CD4-positive, alpha-beta memory T cell (primary cell): ENCODE measurements at regions not wholly inside any gene's neighbourhood (a gene's known extent, or its start where the extent isn't known, plus 50 kb on each side); places are given as distances from the start of the nearest gene placed in this dataset.
A peak's percentile ranks its signal among the peaks of the same experiment; 100 is the strongest.

ENCODE experiments used
- CTCF ChIA-PET: fragments of 350-600 bp; sonication (Branson Sonifier 250); formaldehyde crosslinking; loops from one replicate; lab custom pipeline; 2021; ENCODE audit warnings: inconsistent platforms; ENCODE audit not compliant: partially characterized antibody; lab: Charles Lee
- POLR2A ChIA-PET: fragments of 350-600 bp; sonication (Branson Sonifier 250); formaldehyde crosslinking; loops from one replicate; lab custom pipeline; 2021; ENCODE audit not compliant: partially characterized antibody; lab: Charles Lee
- DNase-seq, 5 donors: peaks; one replicate each; pipeline versions ENCODE4 v3.0.0 to v3.0.0-alpha.2; 2020 to 2022; ENCODE audit warnings: mixed read lengths in 1 of 5
- H3K27ac ChIP-seq: one replicate; pipeline ENCODE4 v1.7.0; 2013; ENCODE audit warnings: low read depth, low read length
- H3K27me3 ChIP-seq: 2 replicates; pipeline ENCODE4 v1.7.0; 2013; ENCODE audit warnings: mild to moderate bottlenecking, low read length, moderate library complexity; ENCODE audit not compliant: insufficient read depth
- H3K36me3 ChIP-seq: 2 replicates; pipeline ENCODE4 v1.7.0; 2013; ENCODE audit warnings: mild to moderate bottlenecking, low read length, moderate library complexity; ENCODE audit not compliant: insufficient read depth
- H3K4me1 ChIP-seq: 2 replicates; pipeline ENCODE4 v1.7.0; 2013; ENCODE audit warnings: mild to moderate bottlenecking, low read length, moderate library complexity; ENCODE audit not compliant: insufficient read depth
- H3K4me3 ChIP-seq, 2 donors: one replicate each; pipeline ENCODE4 v1.7.0; 2013; ENCODE audit warnings: low read length in 2 of 2, mild to moderate bottlenecking in 1 of 2
- H3K9me3 ChIP-seq, 2 donors: one replicate each; pipeline ENCODE4 v1.7.0; 2013; ENCODE audit warnings: low read length in 2 of 2, control low read depth in 1 of 2; ENCODE audit not compliant: control insufficient read depth in 1 of 2
- H3K27ac Mint-ChIP-seq, 7 donors: one replicate each; pipeline ENCODE4 v1.8.0; 2020 to 2021; ENCODE audit warnings: mixed read lengths in 7 of 7, mild to moderate bottlenecking in 6 of 7, inconsistent platforms in 3 of 7, moderate library complexity in 3 of 7
- H3K27me3 Mint-ChIP-seq, 2 donors: one replicate each; pipeline ENCODE4 v1.8.0; 2020 to 2021; ENCODE audit warnings: mixed read lengths in 2 of 2
- H3K36me3 Mint-ChIP-seq, 2 donors: one replicate each; pipeline ENCODE4 v1.8.0; 2020 to 2021; ENCODE audit warnings: mixed read lengths in 2 of 2, inconsistent platforms in 1 of 2, mild to moderate bottlenecking in 1 of 2
- H3K4me1 Mint-ChIP-seq, 4 donors: one replicate each; pipeline ENCODE4 v1.8.0; 2020 to 2021; ENCODE audit warnings: mixed read lengths in 4 of 4, mild to moderate bottlenecking in 1 of 4
- H3K4me3 Mint-ChIP-seq, 8 donors: one replicate each; pipeline ENCODE4 v1.8.0; 2020 to 2021; ENCODE audit warnings: mixed read lengths in 8 of 8, mild to moderate bottlenecking in 7 of 8, moderate library complexity in 6 of 8, inconsistent platforms in 3 of 8
- H3K9me3 Mint-ChIP-seq, 8 donors: one replicate each; pipeline ENCODE4 v1.8.0; 2020 to 2021; ENCODE audit warnings: mixed read lengths in 8 of 8, mild to moderate bottlenecking in 5 of 8, inconsistent platforms in 3 of 8, moderate library complexity in 1 of 8
- intact Hi-C: fragments of 100-400 bp; cut with micrococcal nuclease; formaldehyde crosslinking; loops from one replicate; pipeline ENCODE4 v1.15.1; 2023

DNA sequence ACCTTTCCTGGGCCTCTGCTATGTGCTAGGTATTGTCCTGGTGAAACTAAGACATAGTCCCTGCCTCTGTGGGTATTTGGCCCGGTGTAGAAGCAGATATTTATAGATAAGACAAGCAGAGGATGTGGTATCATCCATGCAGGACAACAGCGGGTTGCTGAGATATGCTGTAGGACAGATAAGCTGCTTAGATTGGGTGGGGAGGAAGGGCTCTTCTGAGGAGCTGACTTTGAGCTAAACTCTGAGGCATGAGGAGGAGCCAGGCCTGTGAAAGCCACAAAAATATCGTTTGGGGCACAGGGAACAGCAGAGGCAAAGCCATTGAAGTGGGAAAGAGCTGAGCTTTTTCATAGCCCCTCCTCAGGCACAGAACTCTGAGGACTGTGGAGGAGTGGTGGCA, 492.5 kb upstream of the CFAP20DC start:
- no peak overlapping the region for H3K4me3 Mint-ChIP-seq
- H3K27ac ChIP-seq: no peak overlapping the region
- no peaks in the 10 kb centered on the region for H3K9me3 Mint-ChIP-seq
- no peaks in the 10 kb centered on the region for H3K27me3 ChIP-seq
- H3K4me1 Mint-ChIP-seq: peaks cover 7 to 22% (median 10%) of the 10 kb centered on the region in 4 donors
- H3K36me3 ChIP-seq: no peaks in the 10 kb centered on the region
- no peaks in the 10 kb centered on the region for H3K27me3 Mint-ChIP-seq
- H3K4me1 ChIP-seq: peaks cover 20% of the 10 kb centered on the region
- intact Hi-C loops: no loop called here
- no peak overlapping the region for H3K4me3 ChIP-seq
- ChIA-PET CTCF (interaction anchor here (1.0 to 1.3 kb wide), 2 partner anchors 15 to 33 kb away, joined by 3 to 4 read pairs; no protein-coding TSS in a partner anchor), POLR2A (no interaction called here)
- H3K9me3 ChIP-seq: no peaks in the 10 kb centered on the region
- no peak overlapping the region for H3K27ac Mint-ChIP-seq
- no peak for DNase-seq
- H3K36me3 Mint-ChIP-seq: no peaks in the 10 kb centered on the region

GRCh38 chr3:59540696-59541095, 490.9 kb upstream of the CFAP20DC start:
- Histone ChIP-seq H3K27ac (no peak overlapping the region), H3K27me3 (no peaks in the 10 kb centered on the region), H3K36me3 (no peaks in the 10 kb centered on the region), H3K9me3 (no peaks in the 10 kb centered on the region), H3K4me3 (no peak overlapping the region), H3K4me1 (peaks cover 20% of the 10 kb centered on the region)
- intact Hi-C loops: no loop called here
- no peaks in the 10 kb centered on the region for H3K9me3 Mint-ChIP-seq
- H3K27ac Mint-ChIP-seq: no peak overlapping the region
- no peaks in the 10 kb centered on the region for H3K27me3 Mint-ChIP-seq
- no peak for DNase-seq
- H3K4me1 Mint-ChIP-seq: peaks cover 7 to 22% (median 11%) of the 10 kb centered on the region in 4 donors
- no peaks in the 10 kb centered on the region for H3K36me3 Mint-ChIP-seq
- peak overlapping the region in 1 of 8 donors; percentile 18 for H3K4me3 Mint-ChIP-seq
- CTCF ChIA-PET: no interaction called here
- POLR2A ChIA-PET: no interaction called here

DNA sequence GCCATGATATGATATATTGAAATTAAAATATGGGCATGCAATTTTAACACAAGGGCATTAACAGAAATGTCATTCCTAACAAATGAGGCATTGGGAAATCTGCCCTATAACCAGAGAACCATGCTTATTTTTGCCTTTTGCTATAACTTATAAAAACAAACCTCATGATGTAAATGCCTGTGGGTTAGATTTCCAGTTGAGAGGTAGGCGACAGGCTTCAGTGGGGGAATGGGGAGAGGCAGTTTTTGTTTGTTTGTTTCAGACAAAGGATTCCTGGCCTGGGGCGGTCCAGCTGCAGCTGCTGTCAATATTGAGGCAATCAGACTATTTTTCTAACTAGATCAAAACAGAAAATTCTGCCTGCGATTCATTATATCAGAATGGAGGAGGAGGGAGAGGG, 490.4 kb upstream of the CFAP20DC start:
- peaks cover 7 to 22% (median 11%) of the 10 kb centered on the region in 4 donors for H3K4me1 Mint-ChIP-seq
- H3K9me3 Mint-ChIP-seq: no peaks in the 10 kb centered on the region
- Histone ChIP-seq H3K36me3 (no peaks in the 10 kb centered on the region), H3K9me3 (no peaks in the 10 kb centered on the region), H3K4me1 (peaks cover 20% of the 10 kb centered on the region), H3K27ac (no peak overlapping the region), H3K27me3 (no peaks in the 10 kb centered on the region), H3K4me3 (no peak overlapping the region)
- no peak overlapping the region for H3K27ac Mint-ChIP-seq
- CTCF ChIA-PET: no interaction called here
- POLR2A ChIA-PET: no interaction called here
- no peaks in the 10 kb centered on the region for H3K36me3 Mint-ChIP-seq
- H3K4me3 Mint-ChIP-seq: no peak overlapping the region
- intact Hi-C loops: no loop called here
- no peaks in the 10 kb centered on the region for H3K27me3 Mint-ChIP-seq
- DNase-seq: no peak

DNA sequence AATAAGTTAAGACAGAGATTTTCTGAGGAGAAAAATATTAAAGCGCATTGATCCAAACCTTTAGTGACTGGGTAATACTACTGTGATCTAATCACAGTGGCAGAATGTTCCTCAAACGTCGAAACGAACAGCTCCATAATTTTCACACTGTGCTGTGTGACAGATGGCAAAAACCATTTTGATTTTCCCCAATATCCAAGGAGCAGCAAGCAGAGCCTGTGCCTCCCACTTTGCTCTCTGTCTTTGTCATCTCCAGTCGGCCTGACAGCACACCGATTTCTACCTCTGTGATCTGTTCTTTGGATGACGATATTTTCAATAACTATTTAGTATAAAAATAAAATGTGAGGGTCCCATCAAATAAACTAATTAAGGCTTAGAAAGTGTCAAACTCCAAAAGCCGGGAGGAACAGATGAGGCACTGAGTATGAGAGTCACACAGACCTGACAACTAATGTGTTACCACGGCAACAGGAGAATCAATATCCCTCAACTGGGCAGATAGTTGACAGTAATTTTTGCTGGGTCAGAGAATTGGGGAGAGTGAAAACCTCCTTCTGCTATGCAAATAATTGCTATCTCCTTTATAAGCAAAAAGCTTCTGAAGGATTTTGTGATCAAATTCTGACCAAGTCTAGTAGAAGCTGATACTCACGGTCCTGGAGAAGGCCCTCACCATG, 489.1 kb upstream of the CFAP20DC start:
- Histone ChIP-seq H3K27me3 (no peaks in the 10 kb centered on the region), H3K36me3 (no peaks in the 10 kb centered on the region), H3K4me3 (no peak overlapping the region), H3K27ac (no peak overlapping the region), H3K9me3 (no peaks in the 10 kb centered on the region), H3K4me1 (peaks cover 17% of the 10 kb centered on the region)
- Mint-ChIP-seq H3K27me3 (no peaks in the 10 kb centered on the region), H3K36me3 (no peaks in the 10 kb centered on the region), H3K4me3 (no peak overlapping the region), H3K4me1 (peaks cover 7 to 22% (median 11%) of the 10 kb centered on the region in 4 donors), H3K9me3 (no peaks in the 10 kb centered on the region), H3K27ac (no peak overlapping the region)
- ChIA-PET POLR2A (no interaction called here), CTCF (no interaction called here)
- DNase-seq: no peak
- intact Hi-C loops: no loop called here

GRCh38 chr3:59535791-59536221, 486.0 kb upstream of the CFAP20DC start:
- Mint-ChIP-seq H3K27ac (no peak overlapping the region), H3K9me3 (no peaks in the 10 kb centered on the region), H3K4me1 (peaks cover 2 to 8% (median 6%) of the 10 kb centered on the region in 4 donors), H3K4me3 (no peak overlapping the region), H3K36me3 (no peaks in the 10 kb centered on the region), H3K27me3 (no peaks in the 10 kb centered on the region)
- no peak for DNase-seq
- Histone ChIP-seq H3K27ac (no peak overlapping the region), H3K36me3 (no peaks in the 10 kb centered on the region), H3K4me3 (no peak overlapping the region), H3K4me1 (no peaks in the 10 kb centered on the region), H3K9me3 (no peaks in the 10 kb centered on the region), H3K27me3 (no peaks in the 10 kb centered on the region)
- ChIA-PET CTCF (no interaction called here), POLR2A (no interaction called here)
- intact Hi-C loops: no loop called here

DNA sequence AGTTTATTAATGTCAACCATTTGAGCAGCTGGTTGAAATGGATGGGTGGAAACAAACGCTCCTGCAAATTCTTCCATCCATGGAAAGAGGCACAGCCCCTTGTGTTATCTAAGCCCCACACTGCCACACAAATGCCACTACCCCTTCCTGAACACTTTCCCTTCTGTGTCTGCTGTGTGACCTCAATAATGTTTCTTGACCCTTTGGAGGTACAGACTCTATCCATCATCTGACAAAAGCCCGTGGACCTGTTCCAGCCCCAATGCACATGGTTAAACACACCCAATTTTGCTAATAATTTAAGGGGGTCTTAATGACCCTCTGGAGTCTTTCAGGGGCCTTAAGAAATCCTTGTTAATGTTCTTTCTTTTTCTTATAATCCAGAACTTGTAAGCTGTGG, 482.2 kb upstream of the CFAP20DC start:
- no peaks in the 10 kb centered on the region for H3K9me3 ChIP-seq
- ChIA-PET POLR2A (no interaction called here), CTCF (no interaction called here)
- H3K4me1 ChIP-seq: no peaks in the 10 kb centered on the region
- Mint-ChIP-seq H3K36me3 (no peaks in the 10 kb centered on the region), H3K27ac (no peak overlapping the region), H3K27me3 (no peaks in the 10 kb centered on the region), H3K9me3 (no peaks in the 10 kb centered on the region), H3K4me3 (no peak overlapping the region), H3K4me1 (no peaks in the 10 kb centered on the region)
- H3K27me3 ChIP-seq: no peaks in the 10 kb centered on the region
- no peak overlapping the region for H3K27ac ChIP-seq
- no peaks in the 10 kb centered on the region for H3K36me3 ChIP-seq
- H3K4me3 ChIP-seq: no peak overlapping the region
- DNase-seq: no peak
- intact Hi-C loops: no loop called here

- intact Hi-C loops: no loop called here
- H3K9me3 ChIP-seq: no peaks in the 10 kb centered on the region
- ChIA-PET POLR2A (no interaction called here), CTCF (no interaction called here)
- H3K27me3 ChIP-seq: no peaks in the 10 kb centered on the region
- Mint-ChIP-seq H3K9me3 (no peaks in the 10 kb centered on the region), H3K27me3 (no peaks in the 10 kb centered on the region), H3K4me3 (no peak overlapping the region), H3K36me3 (no peaks in the 10 kb centered on the region), H3K4me1 (no peaks in the 10 kb centered on the region), H3K27ac (no peak overlapping the region)
- no peak overlapping the region for H3K27ac ChIP-seq
- H3K36me3 ChIP-seq: no peaks in the 10 kb centered on the region
- H3K4me3 ChIP-seq: no peak overlapping the region
- no peaks in the 10 kb centered on the region for H3K4me1 ChIP-seq
- DNase-seq: no peak
These were observed 481.4 kb upstream of the CFAP20DC start for GRCh38 chr3:59531066-59531745.
